Small intestine (tissue), 7 donors: ENCODE measurements at regions not wholly inside any gene's neighbourhood (a gene's known extent, or its start where the extent isn't known, plus 50 kb on each side); places are given as distances from the start of the nearest gene placed in this dataset.
"Not testable (repeated sequence)": the region's sequence is repeated elsewhere in the genome, so short reads cannot be mapped to it uniquely, and the experiment has no call there.

Experiments used
- DNase-seq, 2 donors: peaks; one replicate each; pipeline versions ENCODE4 v3.0.0 to v3.0.0-alpha.2; 2013
- FAIRE-seq: peaks from 2 replicates; lab custom pipeline; 2012; peaks lifted over from hg19 to GRCh38; lab: Jason Lieb, UNC
- H3K27ac ChIP-seq, 3 donors: one replicate each; pipeline ENCODE4 v1.5.1; 2013; ENCODE audit warnings: low read length in 2 of 3, mild to moderate bottlenecking in 2 of 3, control low read depth in 1 of 3, inconsistent platforms in 1 of 3, low read depth in 1 of 3, moderate library complexity in 1 of 3
- H3K27me3 ChIP-seq, 3 donors: one replicate each; pipeline ENCODE4 v1.6.1; 2013; ENCODE audit warnings: low read length in 3 of 3, inconsistent platforms in 1 of 3; ENCODE audit not compliant: control insufficient read depth in 3 of 3, insufficient read depth in 3 of 3
- H3K36me3 ChIP-seq, 3 donors: one replicate each; pipeline ENCODE4 v1.6.1; 2013; ENCODE audit warnings: low read length in 3 of 3, inconsistent platforms in 1 of 3, low read depth in 1 of 3, mild to moderate bottlenecking in 1 of 3, moderate library complexity in 1 of 3; ENCODE audit not compliant: control insufficient read depth in 3 of 3, insufficient read depth in 2 of 3
- H3K4me1 ChIP-seq, 3 donors: one replicate each; pipeline ENCODE4 v1.6.1; 2013; ENCODE audit warnings: low read length in 2 of 3, inconsistent platforms in 1 of 3, low read depth in 1 of 3, mild to moderate bottlenecking in 1 of 3, moderate library complexity in 1 of 3; ENCODE audit not compliant: control insufficient read depth in 3 of 3, insufficient read depth in 2 of 3
- H3K4me3 ChIP-seq, 3 donors: one replicate each; pipeline ENCODE4 v1.5.1; 2013; ENCODE audit warnings: low read length in 3 of 3, control low read depth in 1 of 3, inconsistent platforms in 1 of 3, low read depth in 1 of 3, mild to moderate bottlenecking in 1 of 3, moderate library complexity in 1 of 3
- H3K9me3 ChIP-seq, 2 donors: one replicate each; pipeline ENCODE4 v1.6.1; 2013; ENCODE audit warnings: low read depth in 1 of 2, low read length in 1 of 2; ENCODE audit not compliant: control insufficient read depth in 2 of 2, insufficient read depth in 1 of 2
- WGBS, 3 donors: extraction: QIAGEN DNeasy Blood & Tissue Kit; methylation state at CpG; one replicate each; pipeline ENCODE4 v1.1.7; 2013; 5-methylcytosine and 5-hydroxymethylcytosine counted together
- donor health status: healthy with polysubstance abuse.
- donor health status: control.
- donor health status: control.
- donor health status: Bipolar disorder and iron deficiency.
- donor health status: healthy.

DNA sequence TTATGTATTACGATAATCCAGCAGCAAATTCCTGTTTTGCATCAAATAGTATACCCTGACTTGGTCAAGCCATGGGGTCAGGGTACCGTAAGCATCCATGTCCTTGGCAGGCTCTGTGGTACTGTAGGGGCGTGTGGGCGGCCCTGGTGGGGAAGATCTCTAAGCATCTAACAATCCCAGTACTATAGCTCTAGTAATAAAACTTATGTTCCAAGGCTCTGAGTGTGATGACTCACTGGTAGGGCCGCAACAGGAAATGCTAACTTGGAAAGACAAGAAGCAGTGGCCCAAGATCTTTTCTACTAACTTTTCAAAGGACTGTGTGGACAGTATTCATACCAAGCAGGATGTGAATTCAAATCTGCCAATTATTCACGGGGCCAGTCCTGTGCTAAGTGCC, 63.8 kb downstream of the CLEC18A start:
- H3K36me3 ChIP-seq = peaks cover 2 to 47% (median 8%) of the 10 kb centered on the region in 3 donors
- H3K27me3 ChIP-seq, FAIRE-seq, H3K4me1 ChIP-seq, H3K27ac ChIP-seq, H3K9me3 ChIP-seq, H3K4me3 ChIP-seq, DNase-seq: not testable (repeated sequence)
- 81 to 93% (median 87%) methylated on average over 6 of the region's 6 CpGs for WGBS, 3 donors

DNA sequence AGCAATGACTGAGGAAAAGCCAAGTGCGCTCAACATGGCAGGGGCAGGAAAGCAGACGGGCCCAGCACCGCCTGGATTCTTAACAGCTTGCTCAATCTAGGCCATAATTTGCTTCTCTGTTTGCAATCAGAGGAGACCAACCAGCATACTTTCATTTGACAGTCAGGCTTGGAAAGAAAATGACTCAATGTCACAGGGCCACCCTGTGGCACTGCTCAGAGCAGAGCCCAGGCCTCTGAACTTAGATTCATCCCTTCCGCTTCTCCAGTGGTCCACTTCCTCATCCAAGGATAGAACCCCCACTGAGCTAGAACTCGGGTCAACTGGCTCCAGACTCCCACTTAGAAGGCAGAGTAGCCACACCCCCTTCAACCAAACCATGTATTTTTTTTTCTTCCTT, 65.6 kb downstream of the CLEC18A start:
- WGBS, 3 donors = 71 to 77% (median 73%) methylated on average over 5 of the region's 5 CpGs
- H3K36me3 ChIP-seq = peaks cover 2 to 35% (median 6%) of the 10 kb centered on the region in 3 donors
- DNase-seq, H3K4me1 ChIP-seq, H3K9me3 ChIP-seq, H3K27ac ChIP-seq, H3K27me3 ChIP-seq, H3K4me3 ChIP-seq, FAIRE-seq: not testable (repeated sequence)

DNA sequence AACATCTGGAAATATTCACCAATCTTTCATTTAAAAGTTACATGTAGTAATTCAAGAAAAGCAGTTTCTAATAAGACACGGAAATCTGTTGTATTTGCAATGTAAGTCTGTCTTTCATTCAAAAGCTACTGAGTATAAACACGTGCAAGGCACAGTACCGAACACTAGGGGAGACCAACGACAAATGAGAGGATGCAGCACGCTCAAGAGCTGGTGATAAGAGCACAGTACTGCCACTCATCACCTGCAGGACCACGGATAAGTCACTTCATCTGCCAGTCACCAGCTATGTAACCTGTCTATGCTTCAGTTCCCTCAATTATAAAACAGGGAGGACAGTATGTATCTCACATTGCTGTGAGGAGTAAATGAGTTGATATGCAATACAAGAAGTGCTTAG, 67.1 kb downstream of the CLEC18A start:
- Histone ChIP-seq H3K27me3 (no peaks in the 10 kb centered on the region), H3K36me3 (peaks cover 0 to 32% (median 6%) of the 10 kb centered on the region in 3 donors), H3K4me3 (no peak overlapping the region), H3K27ac (no peak overlapping the region), H3K9me3 (no peaks in the 10 kb centered on the region), H3K4me1 (no peaks in the 10 kb centered on the region)
- WGBS, 3 donors = 16 to 30% (median 17%) methylated on average over 6 of the region's 6 CpGs
- no peak for FAIRE-seq
- DNase-seq = peak; percentile 50 to 66

DNA sequence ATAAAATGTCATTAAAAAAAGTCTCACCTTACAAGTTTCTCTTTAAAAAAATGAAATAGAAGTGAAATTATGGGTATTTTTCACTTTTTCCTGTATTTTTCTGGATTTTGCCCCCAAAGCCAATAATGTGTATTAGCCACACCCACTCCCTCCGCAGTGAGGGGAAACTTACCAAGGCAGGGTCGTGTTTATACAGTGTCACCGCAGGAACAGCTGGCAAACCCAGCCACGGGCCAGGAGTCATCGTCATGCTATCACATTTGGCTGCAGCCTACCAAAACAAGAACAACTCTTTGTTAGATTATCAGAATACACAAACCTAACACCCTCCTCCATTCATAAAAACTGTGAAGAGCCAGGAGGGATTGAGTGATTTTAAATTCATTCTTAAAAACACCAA, 72.1 kb downstream of the CLEC18A start:
- H3K27me3 ChIP-seq, H3K4me3 ChIP-seq, H3K9me3 ChIP-seq, DNase-seq, H3K4me1 ChIP-seq, FAIRE-seq, H3K27ac ChIP-seq: not testable (repeated sequence)
- H3K36me3 ChIP-seq = peaks cover 0 to 36% (median 6%) of the 10 kb centered on the region in 3 donors
- WGBS, 3 donors = 42 to 69% (median 48%) methylated on average over 5 of the region's 5 CpGs

DNA sequence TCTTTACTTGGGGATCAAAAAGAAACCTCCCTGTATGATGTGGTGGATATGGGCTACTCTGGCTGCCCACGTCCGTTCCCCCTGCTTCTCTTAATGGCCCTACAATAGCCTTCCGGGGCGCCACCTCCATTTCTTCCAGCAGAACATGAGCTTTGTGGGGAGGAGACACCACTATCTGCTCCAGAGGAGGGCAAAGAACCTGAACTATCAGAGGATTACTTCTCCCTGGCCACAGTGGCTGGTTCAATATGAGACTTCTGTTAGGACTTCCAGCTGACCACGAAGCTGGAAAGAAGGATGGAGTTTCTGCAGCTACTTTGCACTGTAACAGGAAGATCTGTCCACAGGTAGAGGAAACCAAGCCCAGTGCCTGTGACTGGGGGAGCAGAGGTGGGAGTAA, 72.8 kb downstream of the CLEC18A start:
- DNase-seq, H3K4me3 ChIP-seq, H3K9me3 ChIP-seq, H3K27ac ChIP-seq, H3K27me3 ChIP-seq, FAIRE-seq, H3K4me1 ChIP-seq: not testable (repeated sequence)
- peaks cover 0 to 41% (median 4%) of the 10 kb centered on the region in 3 donors for H3K36me3 ChIP-seq
- 89 to 94% (median 90%) methylated on average over 5 of the region's 5 CpGs for WGBS, 3 donors

DNA sequence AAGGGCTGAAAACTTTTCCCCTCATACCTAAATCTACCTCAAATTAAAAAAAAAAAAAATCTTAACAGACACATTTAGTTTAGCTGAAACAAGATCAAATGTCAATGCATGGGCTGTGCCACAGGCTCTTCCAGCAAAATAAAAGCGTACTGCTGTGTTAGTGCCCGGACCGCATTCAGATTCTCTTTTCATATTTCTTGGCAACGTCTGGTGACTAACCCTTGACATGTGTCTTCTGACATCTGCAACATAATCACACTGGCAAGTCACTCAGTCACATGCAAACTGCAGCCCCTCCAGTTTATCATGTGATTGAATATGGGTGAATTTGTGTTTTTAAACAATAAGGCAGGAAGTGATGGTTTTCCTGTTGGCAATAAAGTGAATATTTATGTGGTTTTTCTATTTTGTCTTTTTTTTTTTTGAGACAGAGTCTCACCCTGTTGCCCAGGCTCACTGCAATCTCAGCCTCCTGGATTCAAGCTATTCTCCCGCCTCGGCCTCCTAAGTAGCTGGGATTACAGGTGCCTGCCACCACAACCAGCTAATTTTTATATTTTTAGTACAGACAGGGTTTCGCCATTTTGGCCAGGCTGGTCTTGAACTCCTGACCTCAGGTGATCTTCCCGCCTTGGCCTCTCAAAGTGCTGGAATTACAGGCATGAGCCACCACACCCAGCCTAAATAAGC, 75.2 kb downstream of the CLEC18A start:
- H3K4me1 ChIP-seq, H3K27me3 ChIP-seq, H3K4me3 ChIP-seq, FAIRE-seq, H3K9me3 ChIP-seq: not testable (repeated sequence)
- Histone ChIP-seq H3K36me3 (peaks cover 0 to 42% (median 3%) of the 10 kb centered on the region in 3 donors), H3K27ac (peak overlapping the region in 1 of 3 donors; percentile 24)
- WGBS, 3 donors = 63 to 82% (median 77%) methylated on average over 8 of the region's 8 CpGs
- peak; percentile 7 to 32 for DNase-seq

DNA sequence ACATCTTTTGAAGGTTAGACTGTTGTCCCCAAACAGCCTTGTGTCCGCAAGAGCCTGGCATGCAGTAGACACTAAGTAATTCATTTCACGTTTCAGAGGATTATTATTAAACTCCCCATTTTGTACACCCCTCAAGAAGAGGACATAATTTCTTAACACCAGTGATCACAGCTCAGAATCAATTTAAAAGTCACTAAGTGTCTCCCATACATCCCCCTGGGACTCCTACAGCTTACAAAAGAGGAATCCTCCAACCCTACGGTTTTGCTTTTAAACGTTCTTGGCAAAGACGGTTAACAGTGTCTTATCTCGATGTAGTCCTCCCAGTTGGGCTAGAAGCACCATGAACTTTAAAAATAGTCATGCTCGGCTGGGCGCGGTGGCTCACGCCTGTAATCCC, 81.2 kb upstream of the PDPR start:
- 92 to 93% (median 92%) methylated on average over 10 of the region's 10 CpGs for WGBS, 3 donors
- not testable (repeated sequence) for H3K27ac ChIP-seq, H3K9me3 ChIP-seq, H3K27me3 ChIP-seq, H3K4me3 ChIP-seq, DNase-seq, FAIRE-seq, H3K4me1 ChIP-seq
- H3K36me3 ChIP-seq = peaks cover 0 to 25% (median 0%) of the 10 kb centered on the region in 3 donors

DNA sequence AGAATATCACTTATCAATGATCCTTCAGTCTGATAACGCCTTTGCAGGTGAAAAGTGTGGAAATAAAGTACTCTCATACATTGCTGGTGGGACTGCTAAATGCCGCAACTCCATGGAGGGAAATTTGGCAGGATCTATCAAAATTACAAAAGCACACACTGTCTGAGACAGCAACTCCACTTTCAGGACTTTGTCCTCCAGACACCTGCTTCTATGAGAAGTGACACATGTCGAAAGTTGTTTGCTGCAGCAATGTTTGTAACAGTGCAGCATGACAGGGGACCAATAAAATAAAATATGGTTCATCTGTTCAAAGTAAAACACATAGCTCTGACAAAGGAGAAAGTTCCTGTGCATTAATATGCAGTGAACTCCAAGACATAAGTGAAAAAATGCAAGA, 76.2 kb upstream of the PDPR start:
- not testable (repeated sequence) for H3K4me3 ChIP-seq, DNase-seq, H3K9me3 ChIP-seq, H3K4me1 ChIP-seq, H3K27me3 ChIP-seq, FAIRE-seq, H3K27ac ChIP-seq
- H3K36me3 ChIP-seq = peaks cover 0 to 24% (median 0%) of the 10 kb centered on the region in 3 donors
- WGBS, 3 donors = 13 to 67% (median 27%) methylated on average over 1 of the region's 3 CpGs
